Midbrain (tissue), 1 donor: ENCODE measurements at regions not wholly inside any gene's neighbourhood (a gene's known extent, or its start where the extent isn't known, plus 50 kb on each side); places are given as distances from the start of the nearest gene placed in this dataset.

Experiments used
- DNase-seq: peaks from one replicate; lab custom pipeline; 2025; lab: John Stamatoyannopoulos, UW

DNA sequence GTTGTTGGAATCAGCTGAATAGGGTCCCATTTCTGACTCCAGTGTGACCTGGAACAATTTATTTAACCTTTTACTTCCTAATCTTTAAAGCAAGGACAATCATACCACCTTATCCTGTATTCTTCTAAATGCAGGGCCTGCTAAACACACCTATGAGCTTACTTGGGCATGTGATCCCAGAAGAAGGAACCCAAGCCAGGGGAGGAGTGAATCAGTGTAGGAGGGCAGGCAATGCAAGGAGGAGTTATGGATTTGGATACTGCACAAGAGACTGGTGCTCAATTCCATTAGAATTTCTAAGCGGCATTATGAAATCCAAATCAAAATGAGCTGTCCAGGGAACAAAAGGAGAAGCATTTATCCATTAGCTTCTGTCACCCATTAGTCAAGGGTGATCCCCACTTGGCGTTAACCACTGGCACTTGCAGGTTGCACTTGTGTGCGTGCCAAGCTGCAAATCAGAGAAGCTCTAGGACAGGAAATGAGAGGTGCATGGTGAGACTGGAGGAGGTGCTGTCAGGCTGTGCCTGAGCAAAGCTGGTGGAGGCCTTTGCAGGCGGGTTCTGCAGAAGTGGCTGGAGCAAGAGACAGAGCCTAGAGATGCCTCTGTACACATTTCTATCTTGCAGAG lies 297.2 kb upstream of the PLXNA2 start:
- DNase-seq = no peak

DNA sequence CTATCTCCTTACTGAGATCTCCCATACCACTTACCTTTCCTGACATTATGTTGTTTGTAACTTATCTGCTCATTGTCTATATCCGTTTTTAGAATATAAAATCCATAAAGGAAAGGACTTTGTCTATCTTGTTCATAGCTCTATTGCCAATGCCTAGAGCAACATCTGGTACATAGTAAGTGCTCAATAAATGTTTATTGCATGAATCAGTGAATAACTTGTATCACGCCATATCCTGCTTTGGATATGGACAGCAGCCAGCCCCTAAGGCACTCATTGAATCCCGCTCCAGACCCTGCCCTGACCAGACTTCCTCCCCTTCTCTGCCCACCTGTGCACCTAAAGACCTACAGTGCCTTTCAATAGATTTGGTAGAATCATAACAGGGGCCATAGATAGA lies 298.1 kb upstream of the PLXNA2 start:
- no peak for DNase-seq

DNA sequence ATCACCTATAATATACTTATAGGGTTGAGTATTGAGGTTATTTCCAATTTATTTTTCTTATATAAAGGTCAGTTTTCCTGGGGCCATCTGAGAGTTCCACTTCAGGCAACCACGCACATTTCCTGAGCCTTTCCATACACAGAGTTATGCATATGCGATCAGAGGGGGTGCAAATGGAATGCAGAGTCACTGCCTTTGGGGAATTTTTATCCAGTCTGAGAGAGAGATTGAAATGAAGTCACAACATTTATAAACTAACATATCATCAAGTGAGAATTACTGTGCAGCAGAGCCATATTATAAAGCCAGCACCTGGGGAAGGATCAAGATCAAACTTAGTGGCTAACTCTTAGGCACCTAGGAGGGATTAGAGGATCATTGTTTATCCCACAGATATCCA lies 299.9 kb upstream of the PLXNA2 start:
- no peak for DNase-seq

DNA sequence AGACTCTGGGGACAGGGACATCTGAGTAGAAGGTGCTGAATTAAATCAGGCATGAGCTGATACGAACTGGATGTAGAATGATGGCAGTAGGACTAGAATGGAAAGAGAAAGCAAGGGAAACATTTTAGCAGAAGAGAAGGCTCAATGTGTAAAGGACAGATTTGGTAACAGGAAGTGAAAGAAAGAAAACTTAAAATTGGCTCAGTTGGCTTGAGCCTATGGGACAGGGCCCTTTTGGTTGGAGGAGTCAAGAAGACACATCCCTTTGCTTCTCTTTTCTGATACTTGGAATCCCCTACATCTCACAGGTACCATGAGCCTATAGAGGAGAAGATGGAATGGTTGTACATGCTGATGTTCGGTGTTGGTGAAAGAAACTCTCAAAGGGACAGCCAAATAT lies 300.6 kb upstream of the PLXNA2 start:
- DNase-seq = no peak

DNA sequence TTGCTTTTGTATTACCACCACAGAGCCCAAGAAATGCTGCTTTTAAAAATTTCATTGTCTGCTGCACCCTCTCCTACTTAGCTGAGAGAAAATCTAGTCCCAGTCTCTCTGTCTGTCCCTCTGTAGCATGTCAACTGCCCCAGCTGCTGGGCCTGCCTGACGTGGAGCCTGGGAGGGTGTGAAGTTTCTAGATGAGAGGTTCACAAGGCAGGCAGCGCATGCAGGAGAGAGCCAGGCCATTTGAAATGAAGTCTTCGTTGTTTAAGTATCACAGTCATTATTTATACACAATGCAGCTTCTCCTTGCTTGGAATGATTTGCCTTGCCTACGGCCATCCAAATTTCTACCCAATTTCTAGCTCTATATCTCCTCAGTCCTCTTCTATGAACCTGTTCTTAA lies 306.8 kb upstream of the PLXNA2 start:
- DNase-seq = no peak

DNA sequence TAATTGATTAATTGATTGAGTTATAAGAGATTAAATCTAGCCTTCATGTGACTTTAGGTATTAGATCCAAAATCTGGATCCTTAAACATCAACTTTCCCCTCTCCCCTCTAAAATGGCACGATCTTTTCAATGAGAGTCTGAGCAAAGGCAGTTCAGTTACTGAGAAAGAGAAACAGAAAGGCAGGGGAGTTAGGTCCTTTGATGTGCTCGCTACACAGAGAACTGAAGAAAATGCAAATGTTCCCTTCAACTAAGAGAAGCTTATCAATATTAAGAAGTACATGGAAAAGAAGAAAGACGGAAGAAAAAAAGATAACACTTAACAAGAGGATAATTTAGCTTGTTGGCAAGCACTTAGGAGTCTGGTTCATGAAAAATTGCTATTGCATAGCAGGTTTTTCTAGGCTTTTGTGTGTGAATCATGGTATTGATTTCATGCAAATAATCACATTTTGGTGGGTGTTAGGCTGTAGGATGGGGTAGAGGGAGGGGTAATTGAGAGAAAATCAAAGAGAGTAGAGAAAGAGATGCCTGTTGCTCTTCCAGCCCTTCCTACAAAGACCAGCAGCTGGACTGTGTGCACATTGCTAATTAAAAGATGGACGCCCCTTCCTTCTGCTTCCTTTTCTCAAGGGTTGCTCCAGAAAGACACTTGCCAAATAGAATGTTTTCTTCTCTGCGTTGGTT lies 307.6 kb upstream of the PLXNA2 start:
- no peak for DNase-seq

DNA sequence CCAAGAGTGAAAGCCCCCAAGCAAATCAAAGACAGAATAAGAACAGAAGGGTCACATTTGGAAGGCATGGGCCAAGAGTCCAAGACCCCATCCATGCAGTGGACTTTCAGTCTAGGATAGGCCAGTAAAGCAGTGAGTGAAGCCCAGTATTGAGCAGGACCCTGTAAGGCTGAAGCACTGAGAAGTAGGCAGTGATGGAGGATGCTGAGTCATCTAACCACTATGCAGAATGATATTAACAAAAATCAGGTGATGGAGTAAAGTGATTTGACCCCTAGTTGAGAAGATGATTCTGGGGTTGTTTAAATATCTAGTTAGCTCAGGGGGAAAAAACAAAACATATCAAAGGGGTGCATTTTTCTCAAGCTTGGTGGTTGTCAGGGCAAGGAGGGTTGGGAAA lies 308.7 kb upstream of the PLXNA2 start:
- no peak for DNase-seq

DNA sequence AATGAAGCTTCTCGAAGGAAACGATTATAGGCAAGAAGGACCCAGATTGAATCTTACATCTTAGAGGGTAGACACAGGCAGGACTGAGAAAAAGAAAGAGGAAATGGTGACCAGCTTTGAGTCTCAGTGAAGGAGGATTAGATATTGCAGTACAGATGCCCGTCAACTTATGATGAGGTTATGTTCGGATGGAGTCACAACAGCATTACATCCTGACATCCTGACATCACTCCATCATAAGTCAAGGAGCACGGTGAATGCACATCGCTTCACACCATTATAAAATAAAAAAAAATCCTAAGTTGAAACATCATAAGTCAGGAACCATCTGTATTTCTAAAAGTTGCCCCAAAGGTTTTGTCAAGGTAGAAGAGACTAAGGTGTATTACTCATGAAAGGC lies 312.3 kb upstream of the PLXNA2 start:
- DNase-seq = no peak

DNA sequence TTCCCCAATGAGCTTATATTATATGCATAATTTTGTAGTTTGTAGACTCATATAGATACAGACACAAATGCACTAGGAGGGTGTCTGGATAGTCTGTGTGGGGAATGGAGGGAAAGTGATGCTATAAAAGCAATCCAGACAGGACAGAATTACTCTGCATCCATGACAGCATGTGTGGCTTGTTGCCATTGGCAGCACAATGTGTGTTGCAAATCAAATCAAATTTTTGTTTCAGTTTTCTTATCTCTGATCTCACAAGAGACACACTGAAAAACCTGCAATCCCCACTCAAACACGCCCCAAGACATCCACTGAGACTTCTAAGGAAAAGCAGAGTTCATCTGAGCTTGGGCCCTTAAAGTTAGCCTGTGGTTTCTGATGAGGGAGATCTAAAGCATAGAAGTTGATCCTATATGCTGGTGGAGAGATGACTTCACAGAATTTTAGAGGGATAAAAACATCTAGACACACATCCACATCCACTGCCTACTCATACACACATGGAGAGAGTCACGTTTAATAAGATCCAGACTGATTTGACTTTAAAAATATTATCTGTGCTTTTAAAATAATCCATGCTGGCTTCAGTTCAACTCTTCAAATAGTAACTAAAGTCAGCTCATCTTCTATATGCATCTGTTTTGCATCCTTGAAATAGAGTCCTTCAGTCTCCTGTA lies 313.0 kb upstream of the PLXNA2 start:
- no peak for DNase-seq

DNA sequence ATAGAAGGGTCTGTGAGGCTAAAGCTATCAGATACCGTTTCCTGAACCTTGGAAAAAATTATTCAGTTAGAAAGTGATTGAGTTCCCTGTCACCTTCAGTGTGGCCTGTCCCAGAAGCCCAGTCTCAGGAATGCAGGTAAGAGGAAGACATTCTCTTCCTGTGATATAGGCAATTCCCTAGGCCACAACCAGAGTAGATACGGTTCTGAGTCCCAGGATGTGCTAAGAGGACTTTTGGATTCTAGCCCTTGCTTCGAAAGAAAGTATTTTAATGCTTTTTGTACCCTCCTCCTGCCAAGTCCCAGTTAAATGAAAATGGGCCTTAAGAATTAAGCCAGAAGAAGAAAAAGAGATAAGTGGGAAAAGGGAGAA lies 313.5 kb upstream of the PLXNA2 start:
- no peak for DNase-seq

DNA sequence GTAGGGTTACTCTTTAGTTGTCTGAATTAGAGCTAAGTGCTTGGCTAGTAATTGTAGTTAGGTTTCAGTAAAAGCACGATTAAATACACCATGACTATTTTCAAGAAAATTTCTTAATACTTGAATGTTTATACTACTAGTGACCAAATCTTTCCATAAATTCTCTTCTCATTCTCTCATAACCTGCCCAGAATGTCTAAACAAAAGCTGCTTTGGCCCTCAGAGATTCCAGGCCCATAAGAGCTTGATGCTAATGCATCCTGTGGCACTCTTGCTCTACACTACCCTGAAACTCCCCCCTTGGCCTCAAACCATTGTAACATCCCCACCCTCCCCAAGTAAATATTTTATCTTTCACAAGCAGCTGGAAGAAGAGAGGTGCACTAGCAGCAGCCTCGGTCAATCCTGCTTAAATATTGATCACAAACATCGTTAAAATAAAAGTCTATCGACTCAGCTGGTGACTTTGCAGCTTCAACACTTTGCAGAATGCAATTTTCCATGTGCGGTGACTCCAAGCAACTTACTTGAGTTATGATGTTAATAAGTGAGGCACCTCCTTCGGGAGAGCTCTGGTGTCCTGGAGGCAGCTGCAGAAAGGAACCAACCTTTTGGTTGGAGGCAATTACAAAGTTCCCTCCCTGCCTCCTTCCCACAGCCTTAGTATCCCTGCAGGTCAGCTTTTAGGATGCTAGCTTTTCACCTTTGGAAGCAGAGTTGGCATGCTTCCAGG lies 315.6 kb upstream of the PLXNA2 start:
- DNase-seq = no peak

DNA sequence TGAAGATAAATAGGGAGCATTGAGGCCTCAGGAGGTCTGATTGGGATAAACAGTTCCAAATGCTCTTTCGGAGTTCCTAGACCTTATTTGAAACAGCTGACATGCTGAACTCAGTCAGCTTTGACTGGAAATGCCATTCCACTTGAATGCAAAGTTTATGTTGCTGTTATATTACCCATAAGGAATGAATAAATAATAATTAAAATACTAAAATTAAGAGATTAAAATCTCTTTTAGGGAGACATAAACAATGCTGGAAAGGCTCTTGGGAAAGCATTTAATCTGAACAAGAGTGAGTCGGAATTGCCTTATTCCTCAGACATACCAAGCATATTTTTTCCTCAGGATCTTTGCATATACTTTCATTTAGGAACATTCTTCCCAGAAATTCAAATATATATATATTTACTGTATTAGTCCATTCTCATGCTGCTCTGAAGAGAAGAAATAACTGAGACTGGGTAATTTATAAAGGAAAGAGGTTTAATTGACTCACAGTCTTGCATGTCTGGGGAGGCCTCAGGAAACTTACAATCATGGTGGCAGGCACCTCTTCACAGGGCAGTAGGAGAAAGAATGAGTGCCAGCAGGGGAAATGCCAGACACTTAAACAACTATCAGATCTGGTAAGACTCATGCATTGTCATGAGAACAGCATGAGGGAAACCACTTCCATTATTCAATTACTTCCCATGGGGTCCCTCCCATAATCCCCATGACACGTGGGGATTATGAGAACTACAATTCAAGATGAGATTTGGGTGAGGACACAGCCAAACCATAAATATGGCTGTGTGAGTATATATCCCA lies 318.2 kb upstream of the PLXNA2 start:
- DNase-seq = no peak

DNA sequence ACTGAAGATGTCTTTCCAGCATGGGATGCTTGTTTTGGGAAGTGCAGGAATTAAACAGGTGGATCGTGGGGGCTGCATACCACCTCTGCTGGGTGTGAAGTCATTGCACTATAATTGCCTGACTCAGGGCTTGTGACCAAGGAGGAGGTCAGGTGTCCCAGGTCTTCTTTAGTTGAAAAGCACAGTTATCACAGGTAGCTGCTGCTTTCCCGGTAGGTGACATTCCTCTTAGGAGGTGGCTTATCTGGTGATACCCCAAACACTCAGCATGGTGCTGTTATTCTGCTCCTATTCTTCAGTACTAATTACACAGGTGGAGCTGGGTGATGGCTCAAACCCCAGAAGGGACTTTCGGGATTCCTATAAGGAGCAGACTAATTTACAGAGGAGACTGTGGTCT lies 320.3 kb upstream of the PLXNA2 start:
- DNase-seq = no peak

DNA sequence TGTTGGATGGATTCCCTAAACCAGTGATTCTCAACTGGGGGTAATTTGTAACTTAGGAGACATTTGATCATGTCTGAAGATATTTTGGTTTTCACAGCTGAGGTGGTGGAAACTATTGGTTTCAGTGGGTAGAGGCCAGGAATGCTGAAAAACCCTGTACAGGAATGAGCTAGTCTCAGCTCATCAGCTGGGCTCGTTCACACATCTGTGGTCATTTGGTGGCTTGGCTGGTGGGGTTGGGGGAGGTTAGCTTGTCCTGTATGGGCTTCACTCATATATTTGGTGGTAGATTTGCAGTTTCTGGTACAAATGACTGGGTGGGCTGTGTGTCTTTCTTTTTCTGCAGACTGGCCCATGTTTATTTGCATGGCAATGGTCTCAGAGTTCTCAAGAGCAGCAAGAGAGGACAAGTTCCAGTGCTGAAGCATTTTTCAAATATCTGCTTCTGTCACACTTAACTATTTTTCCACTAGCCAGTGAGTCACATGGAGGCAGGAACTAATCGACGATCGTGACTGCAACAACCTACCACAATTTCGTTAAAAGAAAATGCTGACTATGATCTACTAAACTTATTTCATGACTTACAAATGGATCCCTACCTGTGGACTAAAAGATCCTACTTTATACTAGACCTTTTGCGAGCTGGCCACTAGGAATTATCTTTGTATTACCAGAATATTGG lies 321.7 kb upstream of the PLXNA2 start:
- DNase-seq = no peak

DNA sequence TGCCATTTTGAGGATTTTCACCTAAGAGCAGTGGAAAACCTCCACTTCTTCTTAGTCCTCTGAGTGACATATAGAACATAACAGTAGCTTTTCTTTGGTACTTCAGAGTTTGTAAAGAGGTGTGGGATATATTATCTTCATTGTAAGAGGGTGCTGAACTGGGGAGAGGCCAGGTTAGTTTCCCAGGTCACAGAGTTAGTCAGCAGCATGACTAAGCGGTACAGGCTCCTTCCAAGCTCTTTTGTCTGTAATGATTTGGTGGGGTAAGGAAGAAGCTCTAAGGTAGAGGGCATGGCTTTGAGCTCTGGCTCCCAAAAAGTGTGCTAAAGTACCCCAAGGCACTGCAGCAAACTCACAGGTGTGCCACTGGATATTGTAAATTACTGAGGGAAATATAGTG lies 325.0 kb upstream of the PLXNA2 start:
- no peak for DNase-seq

DNA sequence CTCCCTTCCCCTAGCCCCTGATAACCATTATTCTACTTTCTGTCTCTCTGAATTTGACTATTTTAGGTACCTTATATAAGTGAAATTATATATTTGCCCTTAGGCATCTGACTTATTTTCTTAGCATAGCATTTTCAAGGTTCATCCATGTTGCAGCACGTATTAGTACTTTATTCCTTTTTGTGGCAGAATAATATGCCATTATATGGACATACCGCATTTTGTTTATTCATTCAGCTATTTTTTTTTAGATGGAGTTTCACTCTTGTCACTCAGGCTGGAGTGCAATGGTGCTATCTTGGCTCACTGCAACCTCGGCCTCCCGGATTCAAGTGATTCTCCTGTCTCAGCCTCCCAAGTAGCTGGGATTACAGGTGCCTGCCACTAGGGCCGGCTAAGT lies 326.2 kb upstream of the PLXNA2 start:
- no peak for DNase-seq

DNA sequence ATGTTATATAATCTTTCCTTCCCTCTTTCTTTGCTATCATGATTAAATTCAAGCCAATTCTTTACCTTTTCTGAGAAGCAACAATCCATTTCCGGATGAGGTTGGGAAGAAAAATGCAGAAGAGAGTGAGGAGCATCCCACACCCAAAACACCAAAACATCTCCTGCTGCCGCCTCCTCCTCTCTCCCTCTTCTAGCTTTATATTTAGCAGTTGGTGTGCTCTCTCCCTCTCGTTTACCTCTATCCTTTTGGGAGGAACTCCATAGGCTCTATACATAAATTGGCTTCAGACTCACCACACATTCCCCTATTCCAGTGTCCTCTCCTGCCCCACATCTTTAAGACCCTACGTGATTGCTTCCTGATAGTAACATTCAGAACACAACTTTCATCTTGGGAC lies 332.2 kb upstream of the PLXNA2 start:
- DNase-seq = no peak

DNA sequence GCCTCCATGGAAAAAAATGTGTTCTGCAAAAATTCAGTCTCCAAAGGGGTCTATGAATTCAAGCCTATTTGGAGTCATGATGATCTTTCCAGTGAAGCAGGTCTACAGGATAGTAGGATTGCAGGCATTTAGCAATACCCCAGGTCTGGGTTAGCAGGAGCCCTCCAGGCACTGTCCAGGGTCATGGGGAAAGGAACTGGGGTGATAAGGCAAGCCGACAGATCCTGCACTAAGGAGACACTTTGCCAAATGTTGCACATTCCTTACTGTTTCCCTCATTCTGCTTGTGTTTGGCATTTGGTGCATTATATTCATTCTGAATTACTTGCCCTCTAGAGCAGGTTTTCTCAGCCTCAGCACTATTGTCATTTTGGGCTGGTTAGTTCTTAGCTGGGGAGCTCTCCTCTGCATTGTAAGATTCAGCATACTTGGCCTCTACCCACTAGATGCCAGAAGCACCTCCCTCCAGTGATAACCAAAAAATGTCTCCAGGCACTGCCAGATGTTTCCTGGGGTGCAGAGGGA lies 333.3 kb upstream of the PLXNA2 start:
- DNase-seq = no peak

DNA sequence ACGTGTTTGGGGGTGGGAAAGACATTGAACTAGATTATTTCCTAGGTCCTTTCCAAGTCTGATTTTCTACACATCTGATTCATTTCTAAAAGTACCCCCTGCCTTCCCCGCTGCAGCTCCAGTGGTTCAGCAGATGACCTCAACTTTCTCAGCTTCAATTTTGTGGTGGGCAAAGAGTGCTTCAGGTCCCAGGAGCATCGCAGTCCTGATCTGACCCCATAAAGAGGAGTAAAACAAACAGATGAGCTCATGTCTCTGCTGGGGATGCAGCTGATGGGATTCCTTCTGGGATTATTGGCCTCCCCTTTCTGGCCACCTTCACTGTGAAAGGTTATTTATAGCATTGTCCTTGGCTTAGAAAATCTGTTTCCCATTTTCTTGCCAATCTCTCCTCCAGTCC lies 337.0 kb upstream of the PLXNA2 start:
- DNase-seq = no peak

DNA sequence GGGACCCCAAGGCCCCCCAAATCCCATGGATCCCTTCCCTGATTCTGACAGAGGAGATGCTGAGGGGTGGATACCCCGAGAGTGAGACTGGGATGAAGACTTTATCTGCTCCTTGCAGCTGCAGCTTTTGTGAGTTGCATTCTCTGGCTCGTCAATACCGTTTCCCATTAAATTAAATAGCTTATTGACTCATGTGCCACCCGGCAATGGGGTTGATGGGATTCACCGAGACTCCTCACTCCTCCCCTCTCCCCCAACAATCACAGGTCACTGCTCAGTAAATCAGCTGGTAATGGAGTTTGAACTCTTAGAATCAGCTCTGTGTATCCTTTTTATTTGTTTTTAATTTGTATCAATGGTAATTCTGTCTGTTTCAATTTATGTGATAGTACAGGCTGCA lies 337.5 kb upstream of the PLXNA2 start:
- no peak for DNase-seq

DNA sequence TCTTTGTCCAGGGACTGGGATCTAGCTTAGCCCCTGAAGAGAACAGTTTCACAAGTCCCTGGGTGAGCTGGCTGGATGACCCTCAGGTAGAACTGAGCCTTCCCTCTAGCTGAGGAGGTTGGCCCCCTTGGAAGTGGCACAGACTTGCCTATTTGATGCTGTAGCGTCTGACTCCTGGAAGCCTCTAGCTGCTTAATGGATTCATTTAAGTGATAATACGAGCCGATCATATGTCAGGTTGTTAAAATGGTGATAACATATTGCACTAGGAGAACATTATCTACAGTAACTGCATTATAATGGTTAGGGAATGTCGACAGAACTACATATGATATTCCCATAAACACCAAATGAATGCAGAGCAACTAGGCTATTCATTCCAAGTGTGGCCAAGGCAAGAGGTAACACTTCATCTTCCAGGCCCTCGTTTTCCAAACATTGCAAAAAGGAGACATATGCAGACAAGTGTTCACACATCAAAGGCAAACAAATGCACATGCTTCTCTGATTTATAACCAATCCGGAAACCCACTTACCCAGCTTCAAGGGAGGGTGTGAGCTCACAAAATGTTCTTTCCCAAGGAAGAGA lies 340.1 kb upstream of the PLXNA2 start:
- no peak for DNase-seq
